ENCODE measurements at regions not wholly inside any gene's neighbourhood (a gene's known extent, or its start where the extent isn't known, plus 50 kb on each side); places are given as distances from the start of the nearest gene placed in this dataset.

- Mint-ChIP-seq H3K4me1 (ENCODE audit: low read depth) (peaks cover 2% of the 10 kb centered on the region), H3K27ac (no peak overlapping the region), H3K4me3 (no peak overlapping the region), H3K27me3 (ENCODE audit: low read depth) (peaks cover 44% of the 10 kb centered on the region), H3K36me3 (ENCODE audit: low read depth) (no peaks in the 10 kb centered on the region), H3K9me3 (peaks cover 13% of the 10 kb centered on the region)
Observed at GRCh38 chr2:236503100-236503499, 66.5 kb upstream of the ACKR3 start.

- no peak overlapping the region for H3K4me3 Mint-ChIP-seq
- peaks cover 2% of the 10 kb centered on the region for H3K4me1 Mint-ChIP-seq (ENCODE audit: low read depth)
- no peak overlapping the region for H3K27ac Mint-ChIP-seq
- peaks cover 49% of the 10 kb centered on the region for H3K27me3 Mint-ChIP-seq (ENCODE audit: low read depth)
- H3K36me3 Mint-ChIP-seq (ENCODE audit: low read depth): no peaks in the 10 kb centered on the region
- H3K9me3 Mint-ChIP-seq: peaks cover 13% of the 10 kb centered on the region
Observed at GRCh38 chr2:236503583-236503982, 66.0 kb upstream of the ACKR3 start.

DNA sequence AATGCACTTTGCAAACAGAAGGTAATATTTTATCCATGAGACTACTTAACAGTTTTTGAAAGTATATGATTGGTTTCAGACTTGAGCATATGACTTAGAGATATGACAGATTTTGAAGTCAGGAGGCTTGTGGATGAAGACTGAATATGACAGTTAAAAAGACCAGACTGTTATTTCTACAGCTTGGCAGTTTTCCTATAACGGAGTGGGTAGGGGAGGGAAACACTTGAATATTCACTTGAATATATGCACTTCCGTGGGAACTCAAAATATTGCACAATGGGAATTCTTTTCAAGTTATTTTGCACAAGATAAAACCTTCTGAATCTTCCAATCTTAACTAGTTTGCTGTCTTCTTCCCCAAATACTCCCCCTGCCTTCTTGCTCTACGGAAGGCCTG lies 64.6 kb upstream of the ACKR3 start:
- H3K27ac Mint-ChIP-seq: no peak overlapping the region
- no peaks in the 10 kb centered on the region for H3K36me3 Mint-ChIP-seq (ENCODE audit: low read depth)
- H3K4me3 Mint-ChIP-seq: no peak overlapping the region
- peaks cover 62% of the 10 kb centered on the region for H3K27me3 Mint-ChIP-seq (ENCODE audit: low read depth)
- peaks cover 2% of the 10 kb centered on the region for H3K4me1 Mint-ChIP-seq (ENCODE audit: low read depth)
- peaks cover 13% of the 10 kb centered on the region for H3K9me3 Mint-ChIP-seq

GRCh38 chr2:236505648-236506047 lies 64.0 kb upstream of the ACKR3 start:
- Mint-ChIP-seq H3K4me3 (no peak overlapping the region), H3K4me1 (ENCODE audit: low read depth) (peaks cover 2% of the 10 kb centered on the region), H3K36me3 (ENCODE audit: low read depth) (no peaks in the 10 kb centered on the region), H3K9me3 (peaks cover 13% of the 10 kb centered on the region), H3K27ac (no peak overlapping the region), H3K27me3 (ENCODE audit: low read depth) (peaks cover 66% of the 10 kb centered on the region)

DNA sequence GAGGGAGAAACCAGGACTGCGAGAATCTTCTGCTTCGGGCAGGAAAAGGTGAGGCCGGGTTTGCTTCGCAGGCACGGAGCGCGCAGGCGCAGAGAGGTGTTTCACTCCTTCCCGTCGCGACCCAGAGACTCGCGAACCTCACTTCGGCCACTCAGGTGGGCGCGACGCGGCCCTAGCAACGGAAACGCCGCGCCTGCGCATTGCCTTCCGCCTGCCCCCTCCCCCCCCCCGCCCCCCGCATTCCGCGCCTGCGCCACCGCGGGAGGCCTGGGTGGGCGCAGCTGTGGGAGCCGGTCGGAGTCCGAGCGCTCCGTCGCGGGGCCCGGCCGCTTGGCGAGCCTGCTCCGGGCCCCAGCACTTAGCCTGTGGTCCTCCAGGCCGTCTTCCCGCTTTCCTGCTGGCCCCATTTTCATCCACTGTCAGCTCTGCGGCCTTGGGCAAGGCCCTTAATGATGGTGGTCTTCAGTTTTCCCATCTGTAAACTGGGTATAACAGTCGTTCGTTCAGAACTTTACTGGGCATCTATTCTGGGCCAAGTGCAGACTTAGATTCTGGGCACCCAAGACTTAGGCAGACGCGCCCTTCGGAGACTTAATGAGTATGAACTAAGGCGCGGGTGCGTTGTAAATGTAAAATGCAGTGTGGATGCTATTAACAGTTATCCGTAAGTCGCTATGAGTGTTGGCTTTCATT lies 62.1 kb upstream of the ACKR3 start:
- no peak overlapping the region for H3K27ac Mint-ChIP-seq
- no peaks in the 10 kb centered on the region for H3K36me3 Mint-ChIP-seq (ENCODE audit: low read depth)
- H3K4me1 Mint-ChIP-seq (ENCODE audit: low read depth): peaks cover 2% of the 10 kb centered on the region
- peaks cover 59% of the 10 kb centered on the region for H3K27me3 Mint-ChIP-seq (ENCODE audit: low read depth)
- peaks cover 13% of the 10 kb centered on the region for H3K9me3 Mint-ChIP-seq
- peak overlapping the region; percentile 31 for H3K4me3 Mint-ChIP-seq

- H3K27me3 Mint-ChIP-seq (ENCODE audit: low read depth): peaks cover 59% of the 10 kb centered on the region
- peaks cover 13% of the 10 kb centered on the region for H3K9me3 Mint-ChIP-seq
- no peaks in the 10 kb centered on the region for H3K36me3 Mint-ChIP-seq (ENCODE audit: low read depth)
- peaks cover 2% of the 10 kb centered on the region for H3K4me1 Mint-ChIP-seq (ENCODE audit: low read depth)
- H3K27ac Mint-ChIP-seq: no peak overlapping the region
- no peak overlapping the region for H3K4me3 Mint-ChIP-seq
Observed at GRCh38 chr2:236508466-236508865, 61.2 kb upstream of the ACKR3 start.

DNA sequence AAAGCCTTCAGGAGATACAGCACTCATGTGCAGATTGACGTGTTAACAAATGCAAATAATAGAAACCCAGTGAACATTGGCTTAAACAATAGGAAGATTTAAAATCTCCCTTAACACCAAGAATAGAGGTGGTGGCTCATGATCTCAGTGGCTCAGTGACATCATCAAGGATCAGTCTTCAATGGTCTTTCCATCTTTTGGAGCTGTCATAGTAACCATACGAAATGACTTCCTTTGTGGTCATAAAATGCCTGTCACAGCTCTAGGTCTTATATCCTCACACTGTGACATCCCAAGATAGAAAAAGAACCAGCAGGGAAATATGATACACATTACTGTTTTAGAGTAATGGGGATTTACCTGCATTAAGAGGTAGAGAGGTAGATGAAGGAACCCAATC lies 59.6 kb upstream of the ACKR3 start:
- peaks cover 7% of the 10 kb centered on the region for H3K9me3 Mint-ChIP-seq
- H3K4me1 Mint-ChIP-seq (ENCODE audit: low read depth): peaks cover 2% of the 10 kb centered on the region
- peaks cover 51% of the 10 kb centered on the region for H3K27me3 Mint-ChIP-seq (ENCODE audit: low read depth)
- H3K27ac Mint-ChIP-seq: no peak overlapping the region
- no peak overlapping the region for H3K4me3 Mint-ChIP-seq
- no peaks in the 10 kb centered on the region for H3K36me3 Mint-ChIP-seq (ENCODE audit: low read depth)

GRCh38 chr2:236511266-236511665 lies 58.4 kb upstream of the ACKR3 start:
- Mint-ChIP-seq H3K4me1 (ENCODE audit: low read depth) (peaks cover 4% of the 10 kb centered on the region), H3K4me3 (no peak overlapping the region), H3K36me3 (ENCODE audit: low read depth) (no peaks in the 10 kb centered on the region), H3K27me3 (ENCODE audit: low read depth) (peaks cover 39% of the 10 kb centered on the region), H3K9me3 (no peaks in the 10 kb centered on the region), H3K27ac (no peak overlapping the region)

GRCh38 chr2:236512267-236512666 lies 57.4 kb upstream of the ACKR3 start:
- Mint-ChIP-seq H3K9me3 (no peaks in the 10 kb centered on the region), H3K36me3 (ENCODE audit: low read depth) (no peaks in the 10 kb centered on the region), H3K4me3 (no peak overlapping the region), H3K27me3 (ENCODE audit: low read depth) (peaks cover 29% of the 10 kb centered on the region), H3K27ac (no peak overlapping the region), H3K4me1 (ENCODE audit: low read depth) (peaks cover 2% of the 10 kb centered on the region)

DNA sequence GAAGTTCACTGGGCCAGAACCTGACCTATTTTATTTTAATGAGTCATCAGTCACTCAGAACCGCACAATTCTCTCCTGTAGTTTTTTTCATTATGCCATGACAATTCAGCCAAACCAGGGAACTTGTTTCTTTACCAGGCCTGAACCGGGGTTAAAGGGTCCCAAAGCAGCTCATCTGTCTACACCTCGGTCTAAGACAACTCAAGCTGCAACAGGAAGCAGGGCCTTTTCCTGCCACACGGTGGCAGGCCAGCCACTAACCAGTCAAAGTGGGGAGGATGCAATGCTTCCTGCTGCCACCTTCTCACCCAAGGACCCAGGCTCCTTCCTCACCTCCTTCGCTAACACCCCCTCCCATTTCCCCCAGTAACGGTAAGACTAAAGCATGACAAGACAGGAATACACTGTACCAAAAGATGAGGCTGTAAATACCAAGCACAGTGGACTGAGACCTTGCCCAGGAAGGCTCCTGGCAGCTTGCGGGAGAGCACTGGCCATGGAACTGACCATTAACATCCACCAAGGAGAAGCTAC lies 56.7 kb upstream of the ACKR3 start:
- Mint-ChIP-seq H3K36me3 (ENCODE audit: low read depth) (no peaks in the 10 kb centered on the region), H3K9me3 (no peaks in the 10 kb centered on the region), H3K4me1 (ENCODE audit: low read depth) (peaks cover 2% of the 10 kb centered on the region), H3K27me3 (ENCODE audit: low read depth) (peaks cover 24% of the 10 kb centered on the region), H3K4me3 (no peak overlapping the region), H3K27ac (no peak overlapping the region)

GRCh38 chr2:236513956-236514355 lies 55.7 kb upstream of the ACKR3 start:
- peaks cover 18% of the 10 kb centered on the region for H3K27me3 Mint-ChIP-seq (ENCODE audit: low read depth)
- H3K4me3 Mint-ChIP-seq: no peak overlapping the region
- H3K4me1 Mint-ChIP-seq (ENCODE audit: low read depth): peaks cover 2% of the 10 kb centered on the region
- no peak overlapping the region for H3K27ac Mint-ChIP-seq
- H3K36me3 Mint-ChIP-seq (ENCODE audit: low read depth): no peaks in the 10 kb centered on the region
- no peaks in the 10 kb centered on the region for H3K9me3 Mint-ChIP-seq

GRCh38 chr2:236516708-236517107 lies 52.9 kb upstream of the ACKR3 start:
- Mint-ChIP-seq H3K36me3 (ENCODE audit: low read depth) (no peaks in the 10 kb centered on the region), H3K9me3 (no peaks in the 10 kb centered on the region), H3K27ac (no peak overlapping the region), H3K4me3 (no peak overlapping the region), H3K4me1 (ENCODE audit: low read depth) (peaks cover 2% of the 10 kb centered on the region), H3K27me3 (ENCODE audit: low read depth) (peaks cover 25% of the 10 kb centered on the region)

GRCh38 chr2:236517251-236518031 lies 52.2 kb upstream of the ACKR3 start:
- Mint-ChIP-seq H3K36me3 (ENCODE audit: low read depth) (no peaks in the 10 kb centered on the region), H3K27ac (no peak overlapping the region), H3K4me1 (ENCODE audit: low read depth) (peaks cover 2% of the 10 kb centered on the region), H3K4me3 (no peak overlapping the region), H3K9me3 (no peaks in the 10 kb centered on the region), H3K27me3 (ENCODE audit: low read depth) (peaks cover 31% of the 10 kb centered on the region)

Measured in T-helper 1 cell treated with Interleukin-12 subunit alpha and Interleukin-12 subunit beta and Interleukin-4 antibody, amounts not matched to agents 30 μg/mL and 1 μg/mL, for 36 hours (primary cell).